Keratinocyte (primary cell): ENCODE measurements at regions not wholly inside any gene's neighbourhood (a gene's known extent, or its start where the extent isn't known, plus 50 kb on each side); places are given as distances from the start of the nearest gene placed in this dataset.

Experiments
- EZH2 ChIP-seq: IDR thresholded peaks from one replicate; pipeline ENCODE4 v1.6.1; 2012; ENCODE audit warnings: inconsistent platforms, mild to moderate bottlenecking, low read length, moderate library complexity
- TF ChIP-seq, protein P1 (sequence below), 3 experiments: IDR thresholded peaks in 1 of 3; conservative IDR thresholded peaks in 1 of 3; optimal IDR thresholded peaks in 1 of 3; 2 replicates in 2 of 3; 3 replicates in 1 of 3; pipeline versions ENCODE3 to v1.5.1; 2011; ENCODE audit warnings: low read length in 3 of 3, mild to moderate bottlenecking in 3 of 3, moderate library complexity in 2 of 3, control low read depth in 1 of 3, inconsistent platforms in 1 of 3; ENCODE audit not compliant: insufficient read depth in 2 of 3; ENCODE audit errors: extremely low read depth in 1 of 3

- TF ChIP-seq, protein P1, sequence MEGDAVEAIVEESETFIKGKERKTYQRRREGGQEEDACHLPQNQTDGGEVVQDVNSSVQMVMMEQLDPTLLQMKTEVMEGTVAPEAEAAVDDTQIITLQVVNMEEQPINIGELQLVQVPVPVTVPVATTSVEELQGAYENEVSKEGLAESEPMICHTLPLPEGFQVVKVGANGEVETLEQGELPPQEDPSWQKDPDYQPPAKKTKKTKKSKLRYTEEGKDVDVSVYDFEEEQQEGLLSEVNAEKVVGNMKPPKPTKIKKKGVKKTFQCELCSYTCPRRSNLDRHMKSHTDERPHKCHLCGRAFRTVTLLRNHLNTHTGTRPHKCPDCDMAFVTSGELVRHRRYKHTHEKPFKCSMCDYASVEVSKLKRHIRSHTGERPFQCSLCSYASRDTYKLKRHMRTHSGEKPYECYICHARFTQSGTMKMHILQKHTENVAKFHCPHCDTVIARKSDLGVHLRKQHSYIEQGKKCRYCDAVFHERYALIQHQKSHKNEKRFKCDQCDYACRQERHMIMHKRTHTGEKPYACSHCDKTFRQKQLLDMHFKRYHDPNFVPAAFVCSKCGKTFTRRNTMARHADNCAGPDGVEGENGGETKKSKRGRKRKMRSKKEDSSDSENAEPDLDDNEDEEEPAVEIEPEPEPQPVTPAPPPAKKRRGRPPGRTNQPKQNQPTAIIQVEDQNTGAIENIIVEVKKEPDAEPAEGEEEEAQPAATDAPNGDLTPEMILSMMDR (optimal IDR thresholded peaks at IDR 0.05 in 1 of 3, IDR thresholded peaks at IDR 0.05 in 1 of 3, conservative IDR thresholded peaks at IDR 0.05 in 1 of 3; ENCODE audit: extremely low read depth in 1 of 3, insufficient read depth in 2 of 3, low read length in 3 of 3): no peak
- no peak for TF ChIP-seq EZH2
Observed at GRCh38 chr5:30387974-30388632, 805.4 kb upstream of the CDH6 start.
